Astrocyte (in vitro differentiated cells and primary cell): ENCODE measurements at regions not wholly inside any gene's neighbourhood (a gene's known extent, or its start where the extent isn't known, plus 50 kb on each side); places are given as distances from the start of the nearest gene placed in this dataset.

ENCODE experiments used
- DNase-seq: peaks from one replicate; pipeline ENCODE4 v3.0.0-alpha.2; 2010; ENCODE audit warnings: low read depth
- FAIRE-seq: peaks from 2 replicates; lab custom pipeline; 2011; peaks lifted over from hg19 to GRCh38; lab: Jason Lieb, UNC
- H2AFZ ChIP-seq: 2 replicates; pipeline ENCODE4 v1.6.0; 2012; ENCODE audit warnings: low read depth, low read length, inconsistent platforms
- H3K27ac ChIP-seq: 2 replicates; pipeline ENCODE4 v1.5.1; 2011; ENCODE audit warnings: low read depth, low read length, inconsistent platforms
- H3K27me3 ChIP-seq: 2 replicates; pipeline ENCODE4 v1.6.0; 2011; ENCODE audit warnings: low read length, inconsistent platforms; ENCODE audit not compliant: insufficient read depth
- H3K36me3 ChIP-seq: 2 replicates; pipeline ENCODE4 v1.5.1; 2011; ENCODE audit warnings: low read length, inconsistent platforms; ENCODE audit not compliant: insufficient read depth
- H3K4me1 ChIP-seq: 2 replicates; pipeline ENCODE4 v1.5.1; 2011; ENCODE audit warnings: low read length, inconsistent platforms; ENCODE audit not compliant: insufficient read depth
- H3K4me2 ChIP-seq: 2 replicates; pipeline ENCODE4 v1.6.0; 2012; ENCODE audit warnings: low read length, inconsistent platforms
- H3K4me3 ChIP-seq: 2 replicates; pipeline ENCODE4 v1.5.1; 2011; ENCODE audit warnings: low read depth, mild to moderate bottlenecking, low read length, inconsistent platforms; ENCODE audit not compliant: insufficient read depth
- H3K79me2 ChIP-seq: 2 replicates; pipeline ENCODE4 v1.6.0; 2012; ENCODE audit warnings: mild to moderate bottlenecking, low read length, inconsistent platforms; ENCODE audit not compliant: insufficient read depth
- H3K9ac ChIP-seq: 2 replicates; pipeline ENCODE4 v1.6.0; 2012; ENCODE audit warnings: mild to moderate bottlenecking, low read length, inconsistent platforms
- H3K9me3 ChIP-seq: 2 replicates; pipeline ENCODE4 v1.5.1; 2012; ENCODE audit warnings: low read depth, mild to moderate bottlenecking, low read length, inconsistent platforms; ENCODE audit not compliant: insufficient read depth
- H4K20me1 ChIP-seq: 2 replicates; pipeline ENCODE4 v1.6.0; 2012; ENCODE audit warnings: low read length, inconsistent platforms; ENCODE audit not compliant: insufficient read depth
- H3K27ac Mint-ChIP-seq: one replicate; pipeline ENCODE4 v1.8.0; 2021; ENCODE audit warnings: mild to moderate bottlenecking, mixed read lengths; ENCODE audit not compliant: unreplicated experiment
- H3K27me3 Mint-ChIP-seq: one replicate; pipeline ENCODE4 v1.8.0; 2021; ENCODE audit warnings: low read depth, mixed read lengths; ENCODE audit not compliant: unreplicated experiment
- H3K36me3 Mint-ChIP-seq: one replicate; pipeline ENCODE4 v1.8.0; 2021; ENCODE audit warnings: low read depth, mixed read lengths; ENCODE audit not compliant: unreplicated experiment
- H3K4me1 Mint-ChIP-seq: one replicate; pipeline ENCODE4 v1.8.0; 2021; ENCODE audit warnings: low read depth, mixed read lengths; ENCODE audit not compliant: unreplicated experiment
- H3K4me3 Mint-ChIP-seq: one replicate; pipeline ENCODE4 v1.8.0; 2021; ENCODE audit warnings: mild to moderate bottlenecking, moderate library complexity, mixed read lengths; ENCODE audit not compliant: unreplicated experiment
- H3K9me3 Mint-ChIP-seq: one replicate; pipeline ENCODE4 v1.8.0; 2021; ENCODE audit warnings: mild to moderate bottlenecking, mixed read lengths; ENCODE audit not compliant: unreplicated experiment
- EZH2 ChIP-seq: IDR thresholded peaks from 2 replicates; pipeline ENCODE4 v1.6.1; 2012; ENCODE audit warnings: mild to moderate bottlenecking, low read length, inconsistent platforms; ENCODE audit not compliant: insufficient read depth
- TF ChIP-seq, protein P1 (sequence below): IDR thresholded peaks from 2 replicates; pipeline ENCODE4 v1.5.1; 2011; ENCODE audit warnings: low read depth, mild to moderate bottlenecking, inconsistent platforms, low read length, moderate library complexity; ENCODE audit not compliant: insufficient read depth

DNA sequence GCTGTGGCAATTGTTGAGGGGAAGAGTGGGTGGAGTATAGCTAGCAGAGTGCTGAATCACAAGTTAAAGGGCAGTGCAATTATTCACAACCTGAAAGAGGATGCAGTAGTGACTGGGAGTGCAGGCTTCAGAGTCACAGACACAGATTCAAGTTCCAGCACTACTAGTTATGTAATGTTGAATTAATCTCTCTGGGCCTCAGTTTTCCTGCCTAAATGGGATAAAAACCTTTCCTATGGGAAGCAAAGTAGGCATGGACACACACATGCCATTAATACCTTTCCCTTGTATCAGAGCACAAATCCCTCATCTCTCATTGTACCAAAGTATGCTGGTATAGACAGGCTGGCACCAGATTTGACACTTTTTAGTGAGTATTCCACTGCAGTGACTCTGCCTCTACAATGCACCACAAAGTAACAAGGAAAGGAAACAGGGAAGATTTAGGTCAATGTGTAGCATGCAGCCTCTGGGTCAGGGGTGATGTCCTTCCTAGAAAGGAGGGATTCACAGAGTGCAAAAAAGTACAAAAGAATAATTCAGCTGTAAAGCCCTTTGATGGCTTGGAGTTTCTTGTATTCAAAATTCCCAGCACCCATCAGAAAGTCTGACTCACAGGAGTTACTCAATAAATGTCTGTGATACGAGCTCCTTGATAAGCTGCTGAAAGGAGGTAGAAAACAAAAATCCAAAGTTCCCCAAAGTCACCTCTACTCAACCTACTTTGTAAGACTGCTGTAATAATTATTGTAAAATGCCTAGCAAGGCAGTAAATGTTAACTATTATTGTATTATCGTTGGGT is 507.5 kb upstream of the TGFBR2 start:
- Histone ChIP-seq H3K36me3 (no peaks in the 10 kb centered on the region), H3K27me3 (no peaks in the 10 kb centered on the region), H2AFZ (peak overlapping the region; percentile 21), H4K20me1 (no peaks in the 10 kb centered on the region), H3K4me3 (peak overlapping the region; percentile 13), H3K9me3 (no peaks in the 10 kb centered on the region), H3K27ac (peak overlapping the region; percentile 70), H3K79me2 (no peaks in the 10 kb centered on the region), H3K4me2 (peak overlapping the region; percentile 70), H3K9ac (peak overlapping the region; percentile 32), H3K4me1 (peaks cover 17% of the 10 kb centered on the region)
- Mint-ChIP-seq H3K4me3 (no peak overlapping the region), H3K9me3 (peaks cover 6% of the 10 kb centered on the region), H3K27me3 (no peaks in the 10 kb centered on the region), H3K27ac (no peak overlapping the region), H3K36me3 (no peaks in the 10 kb centered on the region), H3K4me1 (peaks cover 10% of the 10 kb centered on the region)
- peak; percentile 86 for DNase-seq
- FAIRE-seq = peak; percentile 70
- TF ChIP-seq, protein P1, sequence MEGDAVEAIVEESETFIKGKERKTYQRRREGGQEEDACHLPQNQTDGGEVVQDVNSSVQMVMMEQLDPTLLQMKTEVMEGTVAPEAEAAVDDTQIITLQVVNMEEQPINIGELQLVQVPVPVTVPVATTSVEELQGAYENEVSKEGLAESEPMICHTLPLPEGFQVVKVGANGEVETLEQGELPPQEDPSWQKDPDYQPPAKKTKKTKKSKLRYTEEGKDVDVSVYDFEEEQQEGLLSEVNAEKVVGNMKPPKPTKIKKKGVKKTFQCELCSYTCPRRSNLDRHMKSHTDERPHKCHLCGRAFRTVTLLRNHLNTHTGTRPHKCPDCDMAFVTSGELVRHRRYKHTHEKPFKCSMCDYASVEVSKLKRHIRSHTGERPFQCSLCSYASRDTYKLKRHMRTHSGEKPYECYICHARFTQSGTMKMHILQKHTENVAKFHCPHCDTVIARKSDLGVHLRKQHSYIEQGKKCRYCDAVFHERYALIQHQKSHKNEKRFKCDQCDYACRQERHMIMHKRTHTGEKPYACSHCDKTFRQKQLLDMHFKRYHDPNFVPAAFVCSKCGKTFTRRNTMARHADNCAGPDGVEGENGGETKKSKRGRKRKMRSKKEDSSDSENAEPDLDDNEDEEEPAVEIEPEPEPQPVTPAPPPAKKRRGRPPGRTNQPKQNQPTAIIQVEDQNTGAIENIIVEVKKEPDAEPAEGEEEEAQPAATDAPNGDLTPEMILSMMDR = no peak
- no peak for TF ChIP-seq EZH2

GRCh38 chr3:30102356-30102755 is 504.0 kb upstream of the TGFBR2 start:
- Histone ChIP-seq H3K36me3 (no peaks in the 10 kb centered on the region), H4K20me1 (no peaks in the 10 kb centered on the region), H3K4me3 (no peak overlapping the region), H3K27ac (no peak overlapping the region), H3K27me3 (no peaks in the 10 kb centered on the region), H3K4me1 (peaks cover 17% of the 10 kb centered on the region), H3K4me2 (no peak overlapping the region), H3K9ac (no peak overlapping the region), H3K9me3 (no peaks in the 10 kb centered on the region), H3K79me2 (no peaks in the 10 kb centered on the region), H2AFZ (no peak overlapping the region)
- FAIRE-seq = no peak
- Mint-ChIP-seq H3K9me3 (peaks cover 18% of the 10 kb centered on the region), H3K4me3 (no peak overlapping the region), H3K4me1 (peaks cover 10% of the 10 kb centered on the region), H3K36me3 (no peaks in the 10 kb centered on the region), H3K27me3 (no peaks in the 10 kb centered on the region), H3K27ac (no peak overlapping the region)
- DNase-seq = no peak
- TF ChIP-seq, protein P1 = no peak
- no peak for TF ChIP-seq EZH2

DNA sequence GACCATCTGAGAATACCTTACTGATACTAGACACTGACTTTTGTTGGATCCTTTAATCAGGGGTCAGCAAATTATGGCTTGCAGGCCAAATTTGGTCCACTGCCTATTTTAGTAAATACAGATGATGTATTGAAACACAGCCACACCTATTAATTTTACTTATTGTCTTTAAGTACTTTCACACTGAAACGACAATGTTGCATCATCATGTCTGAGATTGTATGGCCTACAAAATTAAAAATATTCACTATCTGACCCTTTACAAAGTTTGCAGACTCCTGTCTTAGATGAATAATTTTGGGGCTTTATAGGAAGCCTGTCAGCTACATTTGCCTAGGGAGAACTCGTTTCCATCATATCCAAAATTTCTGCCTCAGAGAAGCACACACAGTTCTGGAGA is 503.2 kb upstream of the TGFBR2 start:
- no peaks in the 10 kb centered on the region for H3K79me2 ChIP-seq
- TF ChIP-seq, protein P1 = no peak
- no peak for TF ChIP-seq EZH2
- no peak overlapping the region for H3K4me3 Mint-ChIP-seq

More for the DNA sequence above, 503.2 kb upstream of the TGFBR2 start:
- Histone ChIP-seq H3K4me2 (no peak overlapping the region), H3K9ac (no peak overlapping the region), H4K20me1 (no peaks in the 10 kb centered on the region), H3K27ac (no peak overlapping the region), H3K27me3 (no peaks in the 10 kb centered on the region), H3K9me3 (no peaks in the 10 kb centered on the region), H3K36me3 (no peaks in the 10 kb centered on the region), H3K4me3 (no peak overlapping the region), H2AFZ (no peak overlapping the region), H3K4me1 (peaks cover 15% of the 10 kb centered on the region)
- no peaks in the 10 kb centered on the region for H3K36me3 Mint-ChIP-seq
- DNase-seq = no peak
- FAIRE-seq = no peak
- H3K27me3 Mint-ChIP-seq = no peaks in the 10 kb centered on the region
- H3K27ac Mint-ChIP-seq = peak overlapping the region; percentile 38
- peaks cover 10% of the 10 kb centered on the region for H3K4me1 Mint-ChIP-seq
- peaks cover 18% of the 10 kb centered on the region for H3K9me3 Mint-ChIP-seq
